CD4-positive, alpha-beta memory T cell (primary cell): ENCODE measurements at regions not wholly inside any gene's neighbourhood (a gene's known extent, or its start where the extent isn't known, plus 50 kb on each side); places are given as distances from the start of the nearest gene placed in this dataset.

Experiments used
- CTCF ChIA-PET: fragments of 350-600 bp; sonication (Branson Sonifier 250); formaldehyde crosslinking; loops from one replicate; lab custom pipeline; 2021; ENCODE audit warnings: inconsistent platforms; ENCODE audit not compliant: partially characterized antibody; lab: Charles Lee
- POLR2A ChIA-PET: fragments of 350-600 bp; sonication (Branson Sonifier 250); formaldehyde crosslinking; loops from one replicate; lab custom pipeline; 2021; ENCODE audit not compliant: partially characterized antibody; lab: Charles Lee
- DNase-seq, 5 donors: peaks; one replicate each; pipeline versions ENCODE4 v3.0.0 to v3.0.0-alpha.2; 2020 to 2022; ENCODE audit warnings: mixed read lengths in 1 of 5
- H3K27ac ChIP-seq: one replicate; pipeline ENCODE4 v1.7.0; 2013; ENCODE audit warnings: low read depth, low read length
- H3K27me3 ChIP-seq: 2 replicates; pipeline ENCODE4 v1.7.0; 2013; ENCODE audit warnings: mild to moderate bottlenecking, low read length, moderate library complexity; ENCODE audit not compliant: insufficient read depth
- H3K36me3 ChIP-seq: 2 replicates; pipeline ENCODE4 v1.7.0; 2013; ENCODE audit warnings: mild to moderate bottlenecking, low read length, moderate library complexity; ENCODE audit not compliant: insufficient read depth
- H3K4me1 ChIP-seq: 2 replicates; pipeline ENCODE4 v1.7.0; 2013; ENCODE audit warnings: mild to moderate bottlenecking, low read length, moderate library complexity; ENCODE audit not compliant: insufficient read depth
- H3K4me3 ChIP-seq, 2 donors: one replicate each; pipeline ENCODE4 v1.7.0; 2013; ENCODE audit warnings: low read length in 2 of 2, mild to moderate bottlenecking in 1 of 2
- H3K9me3 ChIP-seq, 2 donors: one replicate each; pipeline ENCODE4 v1.7.0; 2013; ENCODE audit warnings: low read length in 2 of 2, control low read depth in 1 of 2; ENCODE audit not compliant: control insufficient read depth in 1 of 2
- H3K27ac Mint-ChIP-seq, 7 donors: one replicate each; pipeline ENCODE4 v1.8.0; 2020 to 2021; ENCODE audit warnings: mixed read lengths in 7 of 7, mild to moderate bottlenecking in 6 of 7, inconsistent platforms in 3 of 7, moderate library complexity in 3 of 7
- H3K27me3 Mint-ChIP-seq, 2 donors: one replicate each; pipeline ENCODE4 v1.8.0; 2020 to 2021; ENCODE audit warnings: mixed read lengths in 2 of 2
- H3K36me3 Mint-ChIP-seq, 2 donors: one replicate each; pipeline ENCODE4 v1.8.0; 2020 to 2021; ENCODE audit warnings: mixed read lengths in 2 of 2, inconsistent platforms in 1 of 2, mild to moderate bottlenecking in 1 of 2
- H3K4me1 Mint-ChIP-seq, 4 donors: one replicate each; pipeline ENCODE4 v1.8.0; 2020 to 2021; ENCODE audit warnings: mixed read lengths in 4 of 4, mild to moderate bottlenecking in 1 of 4
- H3K4me3 Mint-ChIP-seq, 8 donors: one replicate each; pipeline ENCODE4 v1.8.0; 2020 to 2021; ENCODE audit warnings: mixed read lengths in 8 of 8, mild to moderate bottlenecking in 7 of 8, moderate library complexity in 6 of 8, inconsistent platforms in 3 of 8
- H3K9me3 Mint-ChIP-seq, 8 donors: one replicate each; pipeline ENCODE4 v1.8.0; 2020 to 2021; ENCODE audit warnings: mixed read lengths in 8 of 8, mild to moderate bottlenecking in 5 of 8, inconsistent platforms in 3 of 8, moderate library complexity in 1 of 8
- intact Hi-C: fragments of 100-400 bp; cut with micrococcal nuclease; formaldehyde crosslinking; loops from one replicate; pipeline ENCODE4 v1.15.1; 2023

GRCh38 chr12:93098077-93098476, 169.0 kb upstream of the EEA1 start:
- intact Hi-C loops, result loop anchor here (1.0 to 5.0 kb wide), 4 partner anchors 279 to 321 kb away; partner anchors contain the start of gene NUDT4
- H3K36me3 ChIP-seq, result no peaks in the 10 kb centered on the region
- no peaks in the 10 kb centered on the region for H3K9me3 ChIP-seq
- H3K4me3 Mint-ChIP-seq, result peak overlapping the region in 2 of 8 donors; percentile 12 to 46
- H3K36me3 Mint-ChIP-seq, result no peaks in the 10 kb centered on the region
- H3K27ac ChIP-seq, result no peak overlapping the region
- ChIA-PET POLR2A (no interaction called here), CTCF (interaction anchor here (0.8 to 5.4 kb wide), 21 partner anchors 9 to 1004 kb away, joined by 3 to 47 read pairs (median 4); no protein-coding TSS in a partner anchor)
- H3K27me3 Mint-ChIP-seq, result no peaks in the 10 kb centered on the region
- DNase-seq, result peak; percentile 50 to 66 (median 54)
- peaks cover 6 to 10% (median 6%) of the 10 kb centered on the region in 4 donors for H3K4me1 Mint-ChIP-seq
- H3K4me1 ChIP-seq, result no peaks in the 10 kb centered on the region
- peaks cover 0 to 4% (median 0%) of the 10 kb centered on the region in 8 donors for H3K9me3 Mint-ChIP-seq
- peak overlapping the region in 1 of 7 donors; percentile 2 for H3K27ac Mint-ChIP-seq
- no peaks in the 10 kb centered on the region for H3K27me3 ChIP-seq
- H3K4me3 ChIP-seq, result no peak overlapping the region

DNA sequence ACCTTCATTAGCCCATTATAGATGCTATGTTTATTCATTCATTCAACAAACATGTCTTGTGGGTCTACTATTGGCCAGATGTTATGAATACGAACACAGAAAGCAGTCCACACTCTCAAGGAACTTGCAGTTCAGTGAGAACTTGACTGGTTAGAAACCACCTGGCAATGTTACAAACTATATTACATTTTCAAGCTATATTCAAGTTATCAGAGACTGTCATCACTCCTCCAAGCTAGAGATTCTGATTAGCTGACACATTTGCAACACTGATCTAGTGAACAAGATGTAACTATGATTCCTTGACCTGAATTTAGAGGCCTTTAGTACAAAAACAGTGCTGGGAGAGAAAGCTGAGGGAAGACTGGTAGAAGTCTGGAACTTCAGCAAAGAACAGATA, 170.7 kb upstream of the EEA1 start:
- CTCF ChIA-PET, result interaction anchor here (0.9 to 5.4 kb wide), 4 partner anchors 16 to 319 kb away, joined by 3 to 47 read pairs (median 22); no protein-coding TSS in a partner anchor
- Histone ChIP-seq H3K4me1 (no peaks in the 10 kb centered on the region), H3K36me3 (no peaks in the 10 kb centered on the region), H3K27me3 (no peaks in the 10 kb centered on the region), H3K27ac (no peak overlapping the region), H3K9me3 (no peaks in the 10 kb centered on the region), H3K4me3 (no peak overlapping the region)
- H3K36me3 Mint-ChIP-seq, result no peaks in the 10 kb centered on the region
- peaks cover 6 to 10% (median 6%) of the 10 kb centered on the region in 4 donors for H3K4me1 Mint-ChIP-seq
- H3K9me3 Mint-ChIP-seq, result peaks cover 0 to 4% (median 0%) of the 10 kb centered on the region in 8 donors
- no peak for DNase-seq
- H3K4me3 Mint-ChIP-seq, result no peak overlapping the region
- H3K27ac Mint-ChIP-seq, result no peak overlapping the region
- POLR2A ChIA-PET, result no interaction called here
- H3K27me3 Mint-ChIP-seq, result no peaks in the 10 kb centered on the region
- intact Hi-C loops, result loop anchor here (5.0 kb wide), 1 partner anchor 278 kb away; the partner anchor contains the start of gene NUDT4

DNA sequence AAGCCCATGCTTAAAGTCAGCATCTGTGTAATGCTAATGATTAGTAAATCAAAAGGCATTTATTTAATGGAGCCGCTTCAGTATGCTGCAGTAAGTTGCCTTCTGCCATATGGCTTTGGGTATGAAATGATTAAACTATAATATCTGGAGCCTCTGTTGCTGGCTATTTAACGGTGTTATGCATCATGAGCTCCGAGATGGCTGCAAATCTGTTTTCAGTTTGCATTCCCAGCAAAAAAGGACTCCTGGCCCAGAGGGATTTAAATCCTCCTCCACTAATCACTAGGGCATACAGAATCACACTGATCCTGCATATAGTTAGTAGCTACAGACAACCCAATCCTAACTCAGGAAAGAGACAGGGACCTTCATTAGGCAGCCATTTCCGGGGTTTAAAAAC, 171.5 kb upstream of the EEA1 start:
- H3K36me3 Mint-ChIP-seq, result no peaks in the 10 kb centered on the region
- DNase-seq, result no peak
- no peak overlapping the region for H3K4me3 ChIP-seq
- CTCF ChIA-PET, result interaction anchor here (4.3 kb wide), 1 partner anchor 318 kb away, joined by 47 read pairs; no protein-coding TSS in a partner anchor
- POLR2A ChIA-PET, result no interaction called here
- H3K4me1 Mint-ChIP-seq, result peaks cover 6 to 10% (median 6%) of the 10 kb centered on the region in 4 donors
- H3K27ac ChIP-seq, result no peak overlapping the region
- intact Hi-C loops, result no loop called here
- no peaks in the 10 kb centered on the region for H3K9me3 ChIP-seq
- H3K27me3 Mint-ChIP-seq, result no peaks in the 10 kb centered on the region
- no peaks in the 10 kb centered on the region for H3K27me3 ChIP-seq
- no peaks in the 10 kb centered on the region for H3K36me3 ChIP-seq
- no peaks in the 10 kb centered on the region for H3K4me1 ChIP-seq
- H3K4me3 Mint-ChIP-seq, result no peak overlapping the region
- no peak overlapping the region for H3K27ac Mint-ChIP-seq
- H3K9me3 Mint-ChIP-seq, result peaks cover 0 to 4% (median 0%) of the 10 kb centered on the region in 8 donors

- Mint-ChIP-seq H3K9me3 (peaks cover 0 to 4% (median 0%) of the 10 kb centered on the region in 8 donors), H3K4me3 (no peak overlapping the region), H3K36me3 (no peaks in the 10 kb centered on the region), H3K27me3 (no peaks in the 10 kb centered on the region), H3K27ac (no peak overlapping the region), H3K4me1 (peaks cover 6 to 10% (median 6%) of the 10 kb centered on the region in 4 donors)
- DNase-seq, result no peak
- ChIA-PET POLR2A (no interaction called here), CTCF (no interaction called here)
- Histone ChIP-seq H3K27me3 (no peaks in the 10 kb centered on the region), H3K4me3 (no peak overlapping the region), H3K4me1 (no peaks in the 10 kb centered on the region), H3K36me3 (no peaks in the 10 kb centered on the region), H3K27ac (no peak overlapping the region), H3K9me3 (no peaks in the 10 kb centered on the region)
- intact Hi-C loops, result no loop called here
These were observed 172.3 kb upstream of the EEA1 start for GRCh38 chr12:93101367-93101766.

DNA sequence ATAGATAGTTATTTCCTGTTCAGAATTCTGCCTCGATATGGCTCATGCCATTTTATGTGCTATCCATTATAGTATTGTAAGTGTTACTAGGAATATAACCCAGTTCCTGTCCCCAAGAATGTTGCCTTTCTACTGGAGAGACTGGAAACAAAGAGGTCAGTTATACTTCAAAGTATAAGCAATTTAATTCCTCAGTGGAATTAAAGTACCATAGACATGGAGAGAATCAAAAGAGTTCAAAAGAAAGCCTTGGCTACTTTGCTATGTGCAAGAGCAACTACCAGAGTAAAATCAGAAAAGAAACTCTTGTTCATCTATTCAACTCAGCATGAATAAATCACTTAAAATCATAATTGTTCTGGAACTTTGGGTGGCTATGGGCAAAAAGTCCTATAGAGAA, 173.2 kb upstream of the EEA1 start:
- Mint-ChIP-seq H3K9me3 (peaks cover 0 to 4% (median 0%) of the 10 kb centered on the region in 8 donors), H3K27me3 (no peaks in the 10 kb centered on the region), H3K36me3 (no peaks in the 10 kb centered on the region), H3K27ac (no peak overlapping the region), H3K4me3 (no peak overlapping the region), H3K4me1 (peaks cover 6 to 10% (median 6%) of the 10 kb centered on the region in 4 donors)
- no peaks in the 10 kb centered on the region for H3K9me3 ChIP-seq
- ChIA-PET POLR2A (no interaction called here), CTCF (no interaction called here)
- no peak overlapping the region for H3K4me3 ChIP-seq
- H3K27ac ChIP-seq, result no peak overlapping the region
- intact Hi-C loops, result no loop called here
- no peaks in the 10 kb centered on the region for H3K27me3 ChIP-seq
- H3K36me3 ChIP-seq, result no peaks in the 10 kb centered on the region
- no peaks in the 10 kb centered on the region for H3K4me1 ChIP-seq
- no peak for DNase-seq

DNA sequence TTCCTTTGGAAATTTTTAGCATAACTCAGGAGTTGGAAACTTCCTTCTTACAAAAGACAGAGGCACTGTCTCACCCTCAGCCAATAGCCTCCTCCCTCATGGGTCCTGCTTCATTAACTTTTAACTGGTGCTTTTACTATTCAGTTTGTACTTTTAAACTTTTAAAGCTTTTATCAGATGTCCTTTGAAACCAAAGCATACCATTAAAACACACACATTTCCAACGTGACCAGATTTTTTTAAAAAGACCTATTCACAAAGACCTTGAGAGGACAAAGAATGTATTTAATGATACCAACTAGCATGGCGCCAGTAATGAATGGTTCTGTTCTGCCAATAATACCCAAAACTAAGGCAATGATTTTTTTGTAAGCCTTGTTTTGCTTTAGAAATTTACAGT, 173.6 kb upstream of the EEA1 start:
- Histone ChIP-seq H3K4me3 (no peak overlapping the region), H3K36me3 (no peaks in the 10 kb centered on the region), H3K27me3 (no peaks in the 10 kb centered on the region), H3K4me1 (no peaks in the 10 kb centered on the region), H3K9me3 (no peaks in the 10 kb centered on the region), H3K27ac (no peak overlapping the region)
- no peaks in the 10 kb centered on the region for H3K27me3 Mint-ChIP-seq
- no peak overlapping the region for H3K4me3 Mint-ChIP-seq
- no peak for DNase-seq
- no peak overlapping the region for H3K27ac Mint-ChIP-seq
- H3K4me1 Mint-ChIP-seq, result peaks cover 6 to 10% (median 6%) of the 10 kb centered on the region in 4 donors
- no peaks in the 10 kb centered on the region for H3K36me3 Mint-ChIP-seq
- ChIA-PET POLR2A (no interaction called here), CTCF (no interaction called here)
- peaks cover 0 to 4% (median 0%) of the 10 kb centered on the region in 8 donors for H3K9me3 Mint-ChIP-seq
- intact Hi-C loops, result no loop called here

DNA sequence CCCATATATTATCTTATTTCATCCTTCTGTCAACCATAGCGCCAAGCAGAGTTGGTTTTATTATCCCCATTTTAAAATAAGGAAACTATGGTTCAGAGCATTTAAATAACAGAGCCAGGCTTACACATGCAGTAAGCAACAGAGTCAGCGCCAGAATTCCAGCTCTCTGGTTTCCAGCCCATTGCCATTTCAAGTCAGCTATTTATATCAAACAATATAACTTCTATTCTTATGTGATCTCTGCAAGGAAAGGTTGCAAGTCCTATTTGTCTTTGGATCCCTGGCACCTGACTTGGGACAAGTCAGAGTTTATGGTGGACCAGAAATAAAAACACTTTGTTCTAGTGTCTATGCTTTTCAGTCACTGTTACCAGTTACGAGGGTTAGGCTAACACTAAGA, 174.1 kb upstream of the EEA1 start:
- Histone ChIP-seq H3K9me3 (no peaks in the 10 kb centered on the region), H3K27ac (no peak overlapping the region), H3K4me1 (no peaks in the 10 kb centered on the region), H3K4me3 (no peak overlapping the region), H3K27me3 (no peaks in the 10 kb centered on the region), H3K36me3 (no peaks in the 10 kb centered on the region)
- H3K9me3 Mint-ChIP-seq, result peaks cover 0 to 2% (median 0%) of the 10 kb centered on the region in 8 donors
- peaks cover 3 to 9% (median 4%) of the 10 kb centered on the region in 4 donors for H3K4me1 Mint-ChIP-seq
- intact Hi-C loops, result no loop called here
- ChIA-PET POLR2A (no interaction called here), CTCF (interaction anchor here (0.6 kb wide), 1 partner anchor 9 kb away, joined by 3 read pairs; no protein-coding TSS in a partner anchor)
- no peak overlapping the region for H3K4me3 Mint-ChIP-seq
- no peak overlapping the region for H3K27ac Mint-ChIP-seq
- no peaks in the 10 kb centered on the region for H3K27me3 Mint-ChIP-seq
- DNase-seq, result no peak
- H3K36me3 Mint-ChIP-seq, result no peaks in the 10 kb centered on the region
